HepG2 (cell line): ENCODE measurements at regions not wholly inside any gene's neighbourhood (a gene's known extent, or its start where the extent isn't known, plus 50 kb on each side); places are given as distances from the start of the nearest gene placed in this dataset.

ENCODE experiments used
- ATAC-seq: fragments of 200-7000 bp; cut with Tn5 transposase; 3 replicates; pipeline ENCODE4 v1.9.1; 2020; ENCODE audit warnings: mild to moderate bottlenecking, moderate library complexity
- BruUV-seq: library from RNA; stranded (reverse); fragments of 400-500 nt; replicated peaks from 2 replicates; lab custom pipeline; 2021; lab: Mats Ljungman, UMichigan
- CTCF ChIA-PET: fragments of 300-600 bp; formaldehyde crosslinking; extraction: SDS; loops from one replicate; lab custom pipeline; 2021; ENCODE audit warnings: low total read pairs, inconsistent platforms, low intra/inter-chr PET ratio; lab: Yijun Ruan, JAX
- POLR2A ChIA-PET: fragments of 350-600 bp; sonication (Branson Sonifier 250); formaldehyde crosslinking; loops from one replicate; lab custom pipeline; 2020; ENCODE audit warnings: antibody characterized with exemption, inconsistent platforms; lab: Yijun Ruan, JAX
- DNase-seq: peaks from one replicate; pipeline ENCODE4 v3.0.0-alpha.2; 2015; ENCODE audit warnings: low spot score
- FAIRE-seq: peaks from 3 replicates; lab custom pipeline; 2011; peaks lifted over from hg19 to GRCh38; lab: Jason Lieb, UNC
- H2AFZ ChIP-seq: one replicate; pipeline ENCODE4 v1.6.1; 2011; ENCODE audit warnings: low read length, inconsistent platforms
- H3K27ac ChIP-seq: fragments of 300-600 bp; 3 replicates; pipeline ENCODE4 v1.8.0; 2011; ENCODE audit warnings: mixed run types, mild to moderate bottlenecking, mixed read lengths, low read length, inconsistent platforms; ENCODE audit not compliant: insufficient read depth; ENCODE audit errors: extremely low read length
- H3K27me3 ChIP-seq, 2 experiments: fragments of 200-600 bp in 1 of 2; 2 replicates in 1 of 2; 3 replicates in 1 of 2; pipeline versions ENCODE4 v1.6.0 to v1.8.0; 2011; ENCODE audit warnings: low read length in 2 of 2, mild to moderate bottlenecking in 2 of 2, moderate library complexity in 2 of 2, inconsistent platforms in 1 of 2; ENCODE audit not compliant: insufficient read depth in 2 of 2, control insufficient read depth in 1 of 2
- H3K36me3 ChIP-seq, 2 experiments: fragments of 200-600 bp in 1 of 2; replicated peaks in 1 of 2; 2 replicates in 1 of 2; 3 replicates in 1 of 2; pipeline versions ENCODE4 v1.5.1 to v1.8.0; 2011; ENCODE audit warnings: low read length in 2 of 2, inconsistent platforms in 1 of 2; ENCODE audit not compliant: insufficient read depth in 2 of 2, control insufficient read depth in 1 of 2
- H3K4me1 ChIP-seq: 2 replicates; pipeline ENCODE4 v1.5.1; 2012; ENCODE audit warnings: low read length, inconsistent platforms; ENCODE audit not compliant: insufficient read depth
- H3K4me2 ChIP-seq: 2 replicates; pipeline ENCODE4 v1.6.0; 2011; ENCODE audit warnings: low read depth, low read length, inconsistent platforms
- H3K4me3 ChIP-seq, 3 experiments: fragments of 200-600 bp in 1 of 3; sonication (generic), shearing (Covaris generic) in 1 of 3; replicated peaks in 1 of 3; 2 replicates each; pipeline ENCODE4 v1.5.1; 2011 to 2016; ENCODE audit warnings: low read length in 3 of 3, inconsistent platforms in 2 of 3, low read depth in 2 of 3, mild to moderate bottlenecking in 2 of 3, control low read depth in 1 of 3, mixed read lengths in 1 of 3; ENCODE audit not compliant: insufficient read depth in 1 of 3
- H3K79me2 ChIP-seq: one replicate; pipeline ENCODE4 v1.6.1; 2011; ENCODE audit warnings: low read length, inconsistent platforms; ENCODE audit not compliant: insufficient read depth
- H3K9ac ChIP-seq: 2 replicates; pipeline ENCODE4 v1.6.0; 2011; ENCODE audit warnings: mild to moderate bottlenecking, low read depth, low read length, inconsistent platforms; ENCODE audit not compliant: insufficient read depth
- H3K9me3 ChIP-seq: 2 replicates; pipeline ENCODE4 v1.5.1; 2012; ENCODE audit warnings: mild to moderate bottlenecking, low read length
- H4K20me1 ChIP-seq: 2 replicates; pipeline ENCODE4 v1.6.0; 2011; ENCODE audit warnings: inconsistent platforms, mild to moderate bottlenecking, low read length, moderate library complexity; ENCODE audit not compliant: insufficient read depth
- AKAP8 ChIP-seq: sonication (generic); formaldehyde crosslinking; IDR thresholded peaks from 2 replicates; pipeline ENCODE4 v1.5.1; 2020; ENCODE audit warnings: mild to moderate bottlenecking, missing genetic modification reagents
- CEBPB ChIP-seq: IDR thresholded peaks from 2 replicates; pipeline ENCODE4 v1.6.1; 2011; ENCODE audit warnings: low read depth, low read length, improper control_type of control experiment, borderline replicate concordance
- CEBPG ChIP-seq: IDR thresholded peaks from 2 replicates; pipeline ENCODE4 v1.6.1; 2016
- RAD51 ChIP-seq: fragments of 450-650 bp; IDR thresholded peaks from 2 replicates; pipeline ENCODE4 v1.6.1; 2016; ENCODE audit warnings: borderline replicate concordance
- TCF7 ChIP-seq: sonication (generic); IDR thresholded peaks from 2 replicates; pipeline ENCODE4 v1.6.1; 2016; ENCODE audit warnings: antibody characterized with exemption, low read depth
- ZFP36L1 ChIP-seq: sonication (generic); formaldehyde crosslinking; IDR thresholded peaks from 2 replicates; pipeline ENCODE4 v1.8.0; 2022; ENCODE audit warnings: mild to moderate bottlenecking, missing genetic modification reagents, moderate library complexity
- ZNF10 ChIP-seq: sonication (generic); formaldehyde crosslinking; IDR thresholded peaks from 2 replicates; pipeline ENCODE4 v1.4.0; 2020; ENCODE audit warnings: mild to moderate bottlenecking, low read depth, missing genetic modification reagents, borderline replicate concordance
- ZNF446 ChIP-seq: sonication (generic); formaldehyde crosslinking; IDR thresholded peaks from 2 replicates; pipeline ENCODE4 v1.5.0; 2020; ENCODE audit warnings: mild to moderate bottlenecking, missing genetic modification reagents
- ZNF496 ChIP-seq: sonication (generic); formaldehyde crosslinking; IDR thresholded peaks from 2 replicates; pipeline ENCODE4 v1.8.1; 2023; ENCODE audit warnings: mild to moderate bottlenecking, moderate library complexity, missing genetic modification reagents; ENCODE audit not compliant: insufficient replicate concordance
- ZNF7 ChIP-seq: IDR thresholded peaks from 2 replicates; pipeline ENCODE4 v1.6.1; 2016; ENCODE audit warnings: missing biosample characterization, missing genetic modification reagents
- WGBS: methylation state at CpG from one replicate; pipeline ENCODE4 v1.1.6; 2017; ENCODE audit warnings: low lambda C conversion rate; 5-methylcytosine and 5-hydroxymethylcytosine counted together
- in situ Hi-C: cut with HindIII; loops from 2 replicates; pipeline ENCODE4 v1.10.0; 2017; ENCODE audit warnings: low pct_unique_long_range_greater_than_20kb; ENCODE audit not compliant: extremely low pct_ligation_motif_present
- intact Hi-C: fragments of 100-400 bp; cut with micrococcal nuclease; formaldehyde crosslinking; loops from one replicate; pipeline ENCODE4 v1.10.0; 2022; ENCODE audit not compliant: unreplicated experiment
- TF ChIP-seq, protein P1 (sequence below), 2 experiments: sonication (generic) in 1 of 2; formaldehyde crosslinking in 1 of 2; IDR thresholded peaks; 2 replicates each; pipeline versions ENCODE4 v1.5.1 to v1.6.1; 2011 to 2020; ENCODE audit warnings: borderline replicate concordance in 1 of 2, low read depth in 1 of 2, low read length in 1 of 2, mild to moderate bottlenecking in 1 of 2, missing genetic modification reagents in 1 of 2, moderate library complexity in 1 of 2

DNA sequence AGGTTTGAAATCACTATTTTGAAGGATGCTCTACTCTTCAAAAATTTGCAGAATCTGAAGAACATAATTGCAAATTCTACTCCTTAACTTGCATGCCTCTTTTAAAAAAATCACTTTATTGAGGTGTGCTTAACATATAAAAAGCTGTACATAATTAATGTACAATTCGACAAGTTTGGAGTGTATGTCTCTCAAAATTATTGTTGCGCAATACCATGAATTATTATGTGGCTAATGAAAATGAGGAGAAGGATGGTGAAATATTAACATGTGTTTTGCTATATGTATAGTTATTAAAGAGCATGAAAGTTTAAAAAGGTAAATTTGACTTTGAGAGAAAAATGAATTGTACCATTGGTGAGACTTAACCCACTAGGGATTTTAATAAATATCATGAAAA lies 187.2 kb upstream of the MALRD1 start:
- intact Hi-C loops, result no loop called here
- Histone ChIP-seq H3K27ac (no peak overlapping the region), H3K4me3 (no peak overlapping the region), H3K9ac (no peak overlapping the region), H2AFZ (no peak overlapping the region), H3K4me2 (no peak overlapping the region), H3K4me1 (no peaks in the 10 kb centered on the region), H3K79me2 (no peaks in the 10 kb centered on the region)
- FAIRE-seq (no peak), DNase-seq (no peak)
- ChIA-PET CTCF (no interaction called here), POLR2A (no interaction called here)
- WGBS, result 33% methylated on average over 2 of the region's 2 CpGs
- TF ChIP-seq CEBPB, result peak; percentile 91
- no peak for TF ChIP-seq ZNF7 (CRISPR knock-in tag)
- TF ChIP-seq CEBPG (CRISPR knock-in tag), result 0 out of 2 replicates have a peak, but pooled peaks have one; percentile 3
- TF ChIP-seq, all 625 proteins: peak for 2
- H3K9me3 ChIP-seq, result no peaks in the 10 kb centered on the region; the same call in 1 of the 2 replicates
- in situ Hi-C loops, result no loop called here
- ATAC-seq, result no peak
- no peaks in the 10 kb centered on the region for H3K36me3 ChIP-seq
- BruUV-seq, result no TSS peak
- H4K20me1 ChIP-seq, result no peaks in the 10 kb centered on the region
- no peaks in the 10 kb centered on the region for H3K27me3 ChIP-seq

DNA sequence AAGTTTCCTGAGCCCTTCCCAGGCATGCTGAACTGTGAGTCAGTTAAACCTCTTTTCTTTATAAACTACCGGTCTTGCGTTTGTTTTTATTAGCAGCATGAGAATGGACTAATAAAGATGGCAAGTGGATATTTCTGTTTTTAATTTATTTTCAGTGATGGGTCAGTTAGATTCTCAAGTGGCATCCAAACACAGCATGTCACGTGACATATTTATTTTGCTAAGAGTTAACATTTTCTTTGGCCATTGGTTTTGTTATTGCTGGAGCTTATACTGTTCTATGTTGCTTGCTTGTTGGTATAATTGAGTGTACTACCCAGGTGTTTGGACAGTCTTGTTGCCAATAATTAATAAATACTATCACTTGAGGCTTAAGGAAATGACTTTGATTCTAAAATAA lies 181.7 kb upstream of the MALRD1 start:
- Histone ChIP-seq H3K27me3 (no peaks in the 10 kb centered on the region), H4K20me1 (no peaks in the 10 kb centered on the region), H3K4me2 (no peak overlapping the region), H3K79me2 (no peaks in the 10 kb centered on the region), H3K9me3 (no peaks in the 10 kb centered on the region; the same call in 1 of the 2 replicates), H3K9ac (no peak overlapping the region), H3K27ac (no peak overlapping the region), H3K4me1 (no peaks in the 10 kb centered on the region), H3K36me3 (no peaks in the 10 kb centered on the region), H2AFZ (no peak overlapping the region), H3K4me3 (no peak overlapping the region)
- 62% methylated on average over 3 of the region's 3 CpGs for WGBS
- no peak for TF ChIP-seq ZNF10
- TF ChIP-seq ZFP36L1 (CRISPR knock-in tag), result no peak
- TF ChIP-seq RAD51, result peak; percentile 89
- TF ChIP-seq ZNF496 (CRISPR knock-in tag), result no peak
- TF ChIP-seq, protein P1, sequence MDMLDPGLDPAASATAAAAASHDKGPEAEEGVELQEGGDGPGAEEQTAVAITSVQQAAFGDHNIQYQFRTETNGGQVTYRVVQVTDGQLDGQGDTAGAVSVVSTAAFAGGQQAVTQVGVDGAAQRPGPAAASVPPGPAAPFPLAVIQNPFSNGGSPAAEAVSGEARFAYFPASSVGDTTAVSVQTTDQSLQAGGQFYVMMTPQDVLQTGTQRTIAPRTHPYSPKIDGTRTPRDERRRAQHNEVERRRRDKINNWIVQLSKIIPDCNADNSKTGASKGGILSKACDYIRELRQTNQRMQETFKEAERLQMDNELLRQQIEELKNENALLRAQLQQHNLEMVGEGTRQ (IDR thresholded peaks at IDR 0.05; ENCODE audit: low read depth, low read length), result peak; percentile 56
- TF ChIP-seq, protein P1 (CRISPR knock-in tag; IDR thresholded peaks at IDR 0.05; ENCODE audit: borderline replicate concordance), result no peak
- TF ChIP-seq TCF7, result no peak
- TF ChIP-seq ZNF446, result no peak
- TF ChIP-seq AKAP8 (CRISPR knock-in tag), result no peak
- intact Hi-C loops, result no loop called here
- in situ Hi-C loops, result no loop called here
- ATAC-seq, result no peak
- POLR2A ChIA-PET, result no interaction called here
- CTCF ChIA-PET, result no interaction called here
- BruUV-seq, result no TSS peak
- no peak for DNase-seq
- no peak for FAIRE-seq
